Suprapubic skin (tissue), 4 donors: ENCODE measurements at regions not wholly inside any gene's neighbourhood (a gene's known extent, or its start where the extent isn't known, plus 50 kb on each side); places are given as distances from the start of the nearest gene placed in this dataset.

Experiments
- EP300 ChIP-seq: sonication (generic); formaldehyde crosslinking; IDR thresholded peaks from one replicate; pipeline ENCODE4 v1.6.1; 2017; ENCODE audit warnings: antibody characterized with exemption
- POLR2A ChIP-seq, 2 donors: fragments of 450-650 bp; IDR thresholded peaks; one replicate each; pipeline ENCODE4 v1.6.1; 2017; ENCODE audit warnings: antibody characterized with exemption in 2 of 2, mild to moderate bottlenecking in 2 of 2, moderate library complexity in 2 of 2
- POLR2AphosphoS5 ChIP-seq, 3 donors: sonication (generic); formaldehyde crosslinking; IDR thresholded peaks; one replicate each; pipeline ENCODE4 v1.6.1; 2017; ENCODE audit warnings: antibody characterized with exemption in 3 of 3
- TF ChIP-seq, protein P1 (sequence below), 2 donors: fragments of 200-600 bp in 1 of 2; fragments of 450-650 bp in 1 of 2; sonication (generic) in 1 of 2; IDR thresholded peaks; one replicate each; pipeline ENCODE4 v1.5.1; 2016 to 2019; ENCODE audit warnings: antibody characterized with exemption in 2 of 2, mild to moderate bottlenecking in 1 of 2, moderate library complexity in 1 of 2

DNA sequence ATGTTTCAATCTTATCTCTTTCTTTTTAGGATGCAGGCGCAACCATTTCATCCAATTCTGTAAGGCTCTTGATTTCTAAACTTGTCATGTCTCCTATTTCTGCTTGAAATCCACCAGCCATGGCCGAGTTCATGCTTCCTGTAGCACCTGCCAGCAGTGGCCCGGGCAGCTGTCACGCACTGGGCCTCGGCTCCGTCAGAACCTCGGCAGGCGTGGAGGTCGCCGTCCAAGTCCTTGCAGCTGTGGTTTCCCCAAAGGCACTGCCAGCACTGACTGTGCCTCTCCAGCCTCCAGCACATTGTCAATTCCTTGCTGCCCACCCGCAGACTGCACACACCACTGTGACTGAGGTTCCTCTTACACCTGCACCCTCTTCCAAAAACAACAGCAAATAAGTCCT is 188.7 kb upstream of the SALL3 start:
- TF ChIP-seq POLR2A (IDR thresholded peaks at IDR 0.05) (no peak), POLR2AphosphoS5 (IDR thresholded peaks at IDR 0.05) (no peak), EP300 (no peak)
- TF ChIP-seq, protein P1, sequence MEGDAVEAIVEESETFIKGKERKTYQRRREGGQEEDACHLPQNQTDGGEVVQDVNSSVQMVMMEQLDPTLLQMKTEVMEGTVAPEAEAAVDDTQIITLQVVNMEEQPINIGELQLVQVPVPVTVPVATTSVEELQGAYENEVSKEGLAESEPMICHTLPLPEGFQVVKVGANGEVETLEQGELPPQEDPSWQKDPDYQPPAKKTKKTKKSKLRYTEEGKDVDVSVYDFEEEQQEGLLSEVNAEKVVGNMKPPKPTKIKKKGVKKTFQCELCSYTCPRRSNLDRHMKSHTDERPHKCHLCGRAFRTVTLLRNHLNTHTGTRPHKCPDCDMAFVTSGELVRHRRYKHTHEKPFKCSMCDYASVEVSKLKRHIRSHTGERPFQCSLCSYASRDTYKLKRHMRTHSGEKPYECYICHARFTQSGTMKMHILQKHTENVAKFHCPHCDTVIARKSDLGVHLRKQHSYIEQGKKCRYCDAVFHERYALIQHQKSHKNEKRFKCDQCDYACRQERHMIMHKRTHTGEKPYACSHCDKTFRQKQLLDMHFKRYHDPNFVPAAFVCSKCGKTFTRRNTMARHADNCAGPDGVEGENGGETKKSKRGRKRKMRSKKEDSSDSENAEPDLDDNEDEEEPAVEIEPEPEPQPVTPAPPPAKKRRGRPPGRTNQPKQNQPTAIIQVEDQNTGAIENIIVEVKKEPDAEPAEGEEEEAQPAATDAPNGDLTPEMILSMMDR (IDR thresholded peaks at IDR 0.05): no peak
